ENCODE measurements at regions not wholly inside any gene's neighbourhood (a gene's known extent, or its start where the extent isn't known, plus 50 kb on each side); places are given as distances from the start of the nearest gene placed in this dataset.

GRCh38 chr2:172228177-172228808, 125.6 kb upstream of the DLX2 start:
- Mint-ChIP-seq H3K27ac (no peak overlapping the region), H3K4me1 (peaks cover 27% of the 10 kb centered on the region), H3K36me3 (no peaks in the 10 kb centered on the region), H3K27me3 (peaks cover 9% of the 10 kb centered on the region), H3K4me3 (no peak overlapping the region), H3K9me3 (no peaks in the 10 kb centered on the region)
- POLR2A ChIA-PET: no interaction called here
- ATAC-seq (ENCODE audit: low read depth) (no peak), DNase-seq (no peak)

GRCh38 chr2:172229125-172229524, 126.4 kb upstream of the DLX2 start:
- no peaks in the 10 kb centered on the region for H3K9me3 Mint-ChIP-seq
- no peak overlapping the region for H3K27ac Mint-ChIP-seq
- H3K4me1 Mint-ChIP-seq: peaks cover 23% of the 10 kb centered on the region
- no peaks in the 10 kb centered on the region for H3K36me3 Mint-ChIP-seq
- ATAC-seq (ENCODE audit: low read depth) (no peak), DNase-seq (no peak)
- H3K27me3 Mint-ChIP-seq: peaks cover 17% of the 10 kb centered on the region
- POLR2A ChIA-PET: no interaction called here
- no peak overlapping the region for H3K4me3 Mint-ChIP-seq

DNA sequence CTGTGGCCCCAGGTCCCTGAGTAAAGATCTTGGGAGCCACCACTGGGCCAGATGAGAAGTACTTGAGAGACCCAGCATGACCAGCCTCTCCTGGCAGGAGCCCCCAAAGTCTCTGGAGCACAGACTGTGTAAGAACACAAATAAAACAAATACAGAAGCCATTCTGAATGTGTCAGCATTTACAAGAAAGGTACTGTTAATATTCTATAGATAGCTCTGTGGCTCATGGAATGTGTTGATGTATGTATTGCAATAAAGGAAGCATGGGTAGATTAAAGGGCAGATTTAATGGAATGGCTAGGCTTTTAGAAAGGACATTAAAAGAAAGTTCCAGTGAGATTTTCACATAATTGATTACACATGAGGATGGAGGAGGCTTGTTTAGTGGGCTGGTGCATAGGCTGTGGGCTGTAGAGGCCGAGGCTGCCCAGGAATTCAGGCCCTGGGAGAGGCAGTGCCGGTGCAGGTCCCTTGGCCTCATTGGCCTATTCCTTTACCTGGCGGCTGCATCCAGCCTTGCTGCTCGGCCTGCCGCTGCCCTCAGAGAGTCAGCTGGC, 127.7 kb upstream of the DLX2 start:
- DNase-seq: no peak
- Mint-ChIP-seq H3K4me3 (no peak overlapping the region), H3K4me1 (peaks cover 29% of the 10 kb centered on the region), H3K27ac (no peak overlapping the region), H3K36me3 (no peaks in the 10 kb centered on the region), H3K9me3 (no peaks in the 10 kb centered on the region), H3K27me3 (peaks cover 30% of the 10 kb centered on the region)
- ATAC-seq (ENCODE audit: low read depth): no peak
- POLR2A ChIA-PET: no interaction called here

GRCh38 chr2:172230889-172231401, 128.2 kb upstream of the DLX2 start:
- Mint-ChIP-seq H3K27ac (no peak overlapping the region), H3K36me3 (no peaks in the 10 kb centered on the region)

DNA sequence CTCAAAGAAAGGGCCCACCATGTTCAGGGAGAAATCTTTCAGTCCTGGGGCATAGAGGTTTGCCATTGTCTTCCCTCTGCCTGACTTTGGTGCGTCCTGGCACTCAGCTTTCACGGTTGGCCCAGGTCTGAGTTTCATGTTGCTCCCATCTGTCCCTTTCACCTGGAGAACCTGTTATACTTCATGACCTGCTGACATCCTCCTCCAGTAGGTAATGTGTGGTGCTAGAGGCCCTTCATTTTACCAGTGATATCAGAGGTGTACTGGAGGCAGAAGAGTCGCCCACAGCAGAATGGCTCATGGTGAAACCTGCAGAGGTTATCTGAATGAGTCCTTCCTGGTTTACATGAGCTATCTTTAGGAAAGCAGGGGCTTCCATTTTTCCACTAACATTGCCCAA, 128.8 kb upstream of the DLX2 start:
- Mint-ChIP-seq H3K36me3 (no peaks in the 10 kb centered on the region), H3K9me3 (no peaks in the 10 kb centered on the region), H3K4me3 (no peak overlapping the region), H3K4me1 (peaks cover 30% of the 10 kb centered on the region), H3K27me3 (peaks cover 41% of the 10 kb centered on the region), H3K27ac (no peak overlapping the region)
- POLR2A ChIA-PET: interaction anchor here (0.5 kb wide), 1 partner anchor 210 kb away, joined by 3 read pairs; no protein-coding TSS in a partner anchor
- ATAC-seq (ENCODE audit: low read depth) (no peak), DNase-seq (no peak)

More at GRCh38 chr2:172230889-172231401, 128.2 kb upstream of the DLX2 start:
- Mint-ChIP-seq H3K27me3 (peaks cover 35% of the 10 kb centered on the region), H3K9me3 (no peaks in the 10 kb centered on the region), H3K4me3 (no peak overlapping the region), H3K4me1 (peaks cover 29% of the 10 kb centered on the region)
- POLR2A ChIA-PET: no interaction called here
- ATAC-seq (ENCODE audit: low read depth) (no peak), DNase-seq (no peak)

- Mint-ChIP-seq H3K9me3 (no peaks in the 10 kb centered on the region), H3K36me3 (no peaks in the 10 kb centered on the region), H3K27ac (no peak overlapping the region), H3K27me3 (peaks cover 52% of the 10 kb centered on the region), H3K4me3 (no peak overlapping the region), H3K4me1 (peaks cover 30% of the 10 kb centered on the region)
- POLR2A ChIA-PET: no interaction called here
- ATAC-seq (ENCODE audit: low read depth): no peak
- DNase-seq: no peak
These were observed 130.2 kb upstream of the DLX2 start for GRCh38 chr2:172232708-172233396.

DNA sequence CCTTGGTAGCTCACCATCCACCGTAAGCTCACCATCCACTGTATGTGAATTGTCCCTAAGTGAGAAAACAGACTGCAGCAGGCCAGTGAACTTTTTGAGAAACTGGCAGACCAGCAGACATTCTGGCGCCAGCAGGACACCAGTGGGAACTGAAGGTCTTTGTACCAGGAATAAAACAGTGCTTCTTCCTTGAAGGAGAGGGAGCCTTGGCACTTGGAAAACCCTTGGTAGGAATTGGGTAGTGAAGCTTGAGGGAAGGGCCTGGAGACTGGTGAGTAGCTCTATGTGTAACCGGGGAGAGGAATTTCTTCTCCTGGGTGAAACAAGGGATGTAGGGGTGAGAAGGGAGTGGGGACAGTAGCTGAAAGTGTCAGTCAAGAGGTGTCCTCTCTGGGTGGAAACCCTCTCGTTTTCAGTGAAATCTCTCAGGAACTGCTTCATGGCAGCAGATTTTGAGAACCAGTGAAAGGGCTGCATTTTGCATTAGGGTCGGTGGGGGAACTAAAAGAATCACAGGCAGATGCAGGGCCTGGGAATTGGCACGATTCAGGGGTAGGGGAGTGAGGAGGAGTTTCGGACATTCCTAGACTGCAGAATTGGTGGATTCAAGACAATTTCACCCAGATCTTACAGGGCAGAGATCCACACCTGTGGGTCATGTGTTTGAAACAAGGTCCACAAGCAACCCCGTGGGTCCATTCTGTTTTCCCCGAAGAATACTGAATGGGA, 131.5 kb upstream of the DLX2 start:
- POLR2A ChIA-PET: interaction anchor here (1.3 kb wide), 1 partner anchor 11 kb away, joined by 4 read pairs; no protein-coding TSS in a partner anchor
- Mint-ChIP-seq H3K4me1 (peaks cover 24% of the 10 kb centered on the region), H3K27me3 (peaks cover 65% of the 10 kb centered on the region), H3K9me3 (no peaks in the 10 kb centered on the region), H3K36me3 (no peaks in the 10 kb centered on the region), H3K4me3 (peak overlapping the region; percentile 87), H3K27ac (peak overlapping the region; percentile 9)
- ATAC-seq (ENCODE audit: low read depth): no peak
- no peak for DNase-seq

- H3K4me1 Mint-ChIP-seq: peaks cover 22% of the 10 kb centered on the region
- H3K4me3 Mint-ChIP-seq: peak overlapping the region; percentile 87
- DNase-seq (peak; percentile 52), ATAC-seq (ENCODE audit: low read depth) (peak; percentile 76)
- peak overlapping the region; percentile 26 for H3K27ac Mint-ChIP-seq
- H3K36me3 Mint-ChIP-seq: no peaks in the 10 kb centered on the region
- H3K27me3 Mint-ChIP-seq: peaks cover 69% of the 10 kb centered on the region
- no peaks in the 10 kb centered on the region for H3K9me3 Mint-ChIP-seq
- POLR2A ChIA-PET: interaction anchor here (1.3 kb wide), 1 partner anchor 12 kb away, joined by 4 read pairs; no protein-coding TSS in a partner anchor
These were observed 132.3 kb upstream of the DLX2 start for GRCh38 chr2:172234716-172235691.

GRCh38 chr2:172239944-172240590, 137.4 kb upstream of the DLX2 start:
- Mint-ChIP-seq H3K9me3 (no peaks in the 10 kb centered on the region), H3K4me3 (no peak overlapping the region), H3K27me3 (peaks cover 42% of the 10 kb centered on the region), H3K36me3 (no peaks in the 10 kb centered on the region), H3K27ac (no peak overlapping the region), H3K4me1 (peaks cover 9% of the 10 kb centered on the region)
- POLR2A ChIA-PET: no interaction called here
- DNase-seq: no peak
- ATAC-seq (ENCODE audit: low read depth): no peak

DNA sequence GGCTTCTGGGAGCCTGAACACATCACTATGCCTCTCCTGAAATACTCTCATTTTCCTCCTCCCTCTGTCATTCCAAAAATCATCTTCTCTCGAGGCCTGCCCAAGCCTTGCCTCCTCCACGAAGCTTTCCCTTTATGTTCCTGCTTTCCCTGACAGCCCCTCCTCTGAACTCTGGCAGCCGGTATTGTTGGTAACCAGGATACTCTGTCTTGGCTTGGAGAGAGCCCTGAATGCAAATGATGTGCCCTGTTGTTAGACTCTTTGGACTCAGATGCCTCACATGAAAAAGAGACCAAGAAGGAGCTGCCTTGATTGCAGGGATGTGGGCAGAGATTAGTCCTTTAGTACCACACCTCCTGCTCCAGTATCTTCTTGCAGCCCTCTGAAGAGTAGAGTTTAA, 138.5 kb upstream of the DLX2 start:
- ATAC-seq (ENCODE audit: low read depth) (no peak), DNase-seq (no peak)
- H3K27me3 Mint-ChIP-seq: peaks cover 31% of the 10 kb centered on the region
- no peaks in the 10 kb centered on the region for H3K36me3 Mint-ChIP-seq
- POLR2A ChIA-PET: no interaction called here
- H3K4me3 Mint-ChIP-seq: no peak overlapping the region
- H3K27ac Mint-ChIP-seq: no peak overlapping the region
- H3K9me3 Mint-ChIP-seq: no peaks in the 10 kb centered on the region
- no peaks in the 10 kb centered on the region for H3K4me1 Mint-ChIP-seq

- H3K27me3 Mint-ChIP-seq: peaks cover 19% of the 10 kb centered on the region
- DNase-seq (no peak), ATAC-seq (ENCODE audit: low read depth) (no peak)
- H3K4me1 Mint-ChIP-seq: peaks cover 6% of the 10 kb centered on the region
- no peak overlapping the region for H3K27ac Mint-ChIP-seq
- no peaks in the 10 kb centered on the region for H3K36me3 Mint-ChIP-seq
- H3K9me3 Mint-ChIP-seq: peaks cover 2% of the 10 kb centered on the region
- POLR2A ChIA-PET: no interaction called here
- no peak overlapping the region for H3K4me3 Mint-ChIP-seq
These were observed 139.8 kb upstream of the DLX2 start for GRCh38 chr2:172242471-172242870.

DNA sequence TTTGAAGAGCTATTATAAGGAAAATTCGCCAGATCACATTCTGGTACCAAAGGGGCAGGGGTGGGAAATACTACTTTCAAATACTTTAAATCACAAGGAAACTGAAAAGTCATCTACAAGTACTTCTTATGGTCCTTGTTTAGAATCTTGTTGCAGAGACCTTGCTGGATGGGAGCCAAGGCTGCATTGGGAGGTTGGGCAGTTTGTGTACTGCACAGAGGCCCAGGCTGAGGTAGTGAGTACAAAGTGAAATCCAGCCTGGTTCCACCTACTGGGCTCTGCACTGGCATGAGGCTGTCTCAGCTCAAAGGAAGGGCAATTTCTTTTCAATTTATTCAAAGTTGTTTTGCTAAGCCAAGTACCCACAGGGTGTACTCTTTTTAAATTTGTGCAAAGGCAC, 140.3 kb upstream of the DLX2 start:
- peaks cover 3% of the 10 kb centered on the region for H3K36me3 Mint-ChIP-seq
- no peak for ATAC-seq (ENCODE audit: low read depth)
- no peak overlapping the region for H3K27ac Mint-ChIP-seq
- peaks cover 2% of the 10 kb centered on the region for H3K9me3 Mint-ChIP-seq
- no peak overlapping the region for H3K4me3 Mint-ChIP-seq
- peaks cover 16% of the 10 kb centered on the region for H3K27me3 Mint-ChIP-seq
- no peak for DNase-seq
- H3K4me1 Mint-ChIP-seq: peaks cover 6% of the 10 kb centered on the region
- POLR2A ChIA-PET: no interaction called here

Measured in activated naive CD8-positive, alpha-beta T cell treated with anti-CD3 and anti-CD28 coated beads, Interleukin-2, amount 10 ng/mL, durations not matched to agents 7 days and 5 days (primary cell).